ENCODE measurements at regions not wholly inside any gene's neighbourhood (a gene's known extent, or its start where the extent isn't known, plus 50 kb on each side); places are given as distances from the start of the nearest gene placed in this dataset.

- intact Hi-C loops (cut with micrococcal nuclease), result no loop called here
- Histone ChIP-seq H3K4me1 (no peaks in the 10 kb centered on the region), H3K9me3 (replicated peaks) (no peaks in the 10 kb centered on the region), H3K4me3 (no peak overlapping the region), H3K27ac (replicated peaks) (no peak overlapping the region), H3K27me3 (ENCODE audit: low read depth) (no peaks in the 10 kb centered on the region), H3K36me3 (no peaks in the 10 kb centered on the region)
- no peak for TF ChIP-seq CTCF (IDR thresholded peaks at IDR 0.05; ENCODE audit: borderline replicate concordance)
- no peak for DNase-seq
Measured at GRCh38 chrX:6729626-6730025, 194.7 kb upstream of the VCX3A start.

DNA sequence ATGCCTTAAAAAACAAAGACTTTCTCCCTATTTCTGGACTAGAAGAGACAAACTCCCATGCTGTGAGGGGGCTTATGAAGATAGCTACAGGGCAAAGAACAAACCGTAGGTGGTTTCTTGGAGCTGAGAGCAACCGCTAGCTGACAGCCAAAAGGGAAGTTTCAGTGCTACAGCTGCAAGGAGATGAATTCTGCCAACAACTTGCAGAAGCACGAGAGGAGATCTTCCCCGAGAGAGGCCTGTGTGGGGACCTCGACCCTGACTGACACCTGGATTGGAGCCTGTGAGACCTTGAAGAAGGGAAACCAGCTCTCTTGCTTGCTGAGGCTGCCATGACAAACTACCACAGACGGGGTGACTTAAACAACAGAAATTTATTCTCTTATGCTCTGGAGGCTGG, 183.8 kb upstream of the VCX3A start:
- intact Hi-C loops (cut with micrococcal nuclease), result no loop called here
- no peak for TF ChIP-seq CTCF (IDR thresholded peaks at IDR 0.05; ENCODE audit: borderline replicate concordance)

DNA sequence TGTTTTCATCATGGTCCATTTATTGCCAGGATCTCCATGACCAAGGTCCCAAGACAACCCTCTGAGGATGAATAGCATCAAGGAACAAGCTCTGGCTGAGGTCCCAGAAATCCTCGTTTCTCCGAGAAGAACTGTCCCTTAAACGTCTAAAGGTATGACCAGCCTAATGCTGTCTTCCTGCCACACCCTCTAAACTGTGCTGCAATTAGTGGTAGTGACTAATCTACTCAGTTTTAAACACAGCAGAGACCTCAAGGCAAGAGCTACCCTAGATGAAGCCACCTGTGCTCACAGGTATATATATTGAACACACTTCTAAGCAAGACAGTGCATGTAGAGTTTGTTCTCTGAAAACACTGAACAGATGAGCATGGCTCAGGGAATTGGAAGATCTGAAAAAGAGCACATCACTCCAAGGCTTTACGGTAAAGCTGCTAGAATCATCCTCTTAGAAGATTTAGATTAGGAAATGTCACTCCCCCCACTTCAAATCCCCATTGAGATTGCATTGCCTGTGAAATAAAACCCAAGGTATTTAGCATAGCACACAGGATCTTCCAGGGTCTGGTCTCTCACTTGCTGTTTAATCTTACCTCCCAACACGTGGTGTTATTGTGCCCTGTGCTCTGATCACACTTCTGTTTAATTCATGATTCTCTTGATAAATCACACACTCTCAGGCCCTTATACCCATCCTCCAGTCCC, 173.9 kb upstream of the VCX3A start:
- intact Hi-C loops (cut with micrococcal nuclease), result no loop called here
- H3K9me3 ChIP-seq (replicated peaks), result no peaks in the 10 kb centered on the region
- no peaks in the 10 kb centered on the region for H3K27me3 ChIP-seq (ENCODE audit: low read depth)
- no peaks in the 10 kb centered on the region for H3K4me1 ChIP-seq
- no peak overlapping the region for H3K4me3 ChIP-seq
- H3K36me3 ChIP-seq, result no peaks in the 10 kb centered on the region
- TF ChIP-seq CTCF (IDR thresholded peaks at IDR 0.05; ENCODE audit: borderline replicate concordance), result no peak
- H3K27ac ChIP-seq (replicated peaks), result no peak overlapping the region
- no peak for DNase-seq

More for the DNA sequence above, 183.8 kb upstream of the VCX3A start:
- Histone ChIP-seq H3K27ac (replicated peaks) (no peak overlapping the region), H3K9me3 (replicated peaks) (no peaks in the 10 kb centered on the region), H3K36me3 (no peaks in the 10 kb centered on the region), H3K4me1 (no peaks in the 10 kb centered on the region), H3K4me3 (no peak overlapping the region), H3K27me3 (ENCODE audit: low read depth) (no peaks in the 10 kb centered on the region)
- no peak for DNase-seq

- no peak overlapping the region for H3K27ac ChIP-seq (replicated peaks)
- H3K9me3 ChIP-seq (replicated peaks), result no peaks in the 10 kb centered on the region
- no peaks in the 10 kb centered on the region for H3K27me3 ChIP-seq (ENCODE audit: low read depth)
- no peaks in the 10 kb centered on the region for H3K4me1 ChIP-seq
- H3K36me3 ChIP-seq, result no peaks in the 10 kb centered on the region
- intact Hi-C loops (cut with micrococcal nuclease), result no loop called here
- no peak for TF ChIP-seq CTCF (IDR thresholded peaks at IDR 0.05; ENCODE audit: borderline replicate concordance)
- no peak for DNase-seq
- no peak overlapping the region for H3K4me3 ChIP-seq
Measured at GRCh38 chrX:6708041-6708440, 173.1 kb upstream of the VCX3A start.

DNA sequence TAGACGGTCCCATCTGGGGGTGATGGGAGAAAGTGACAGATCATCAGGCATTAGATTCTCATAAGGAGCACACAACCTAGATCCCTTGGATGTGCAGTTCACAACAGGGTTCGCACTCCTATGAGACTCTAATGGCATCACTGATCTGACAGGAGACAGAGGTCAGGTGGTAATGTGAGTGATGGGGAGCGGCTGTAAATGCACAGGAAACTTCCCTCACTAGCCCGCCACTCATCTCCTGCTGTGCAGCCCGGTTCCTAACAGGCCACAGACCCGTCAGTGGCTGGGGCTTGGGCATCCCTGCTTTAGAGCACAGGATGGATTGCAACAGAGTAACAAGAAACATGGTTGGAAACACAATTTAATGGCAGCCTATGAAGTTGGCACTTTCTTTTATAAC, 172.6 kb upstream of the VCX3A start:
- H3K27me3 ChIP-seq (ENCODE audit: low read depth), result no peaks in the 10 kb centered on the region
- intact Hi-C loops (cut with micrococcal nuclease), result no loop called here
- no peak overlapping the region for H3K27ac ChIP-seq (replicated peaks)
- H3K9me3 ChIP-seq (replicated peaks), result no peaks in the 10 kb centered on the region
- H3K36me3 ChIP-seq, result no peaks in the 10 kb centered on the region
- no peak for DNase-seq
- H3K4me3 ChIP-seq, result no peak overlapping the region
- H3K4me1 ChIP-seq, result no peaks in the 10 kb centered on the region
- TF ChIP-seq CTCF (IDR thresholded peaks at IDR 0.05; ENCODE audit: borderline replicate concordance), result no peak
